ENCODE measurements at regions not wholly inside any gene's neighbourhood (a gene's known extent, or its start where the extent isn't known, plus 50 kb on each side); places are given as distances from the start of the nearest gene placed in this dataset.

DNA sequence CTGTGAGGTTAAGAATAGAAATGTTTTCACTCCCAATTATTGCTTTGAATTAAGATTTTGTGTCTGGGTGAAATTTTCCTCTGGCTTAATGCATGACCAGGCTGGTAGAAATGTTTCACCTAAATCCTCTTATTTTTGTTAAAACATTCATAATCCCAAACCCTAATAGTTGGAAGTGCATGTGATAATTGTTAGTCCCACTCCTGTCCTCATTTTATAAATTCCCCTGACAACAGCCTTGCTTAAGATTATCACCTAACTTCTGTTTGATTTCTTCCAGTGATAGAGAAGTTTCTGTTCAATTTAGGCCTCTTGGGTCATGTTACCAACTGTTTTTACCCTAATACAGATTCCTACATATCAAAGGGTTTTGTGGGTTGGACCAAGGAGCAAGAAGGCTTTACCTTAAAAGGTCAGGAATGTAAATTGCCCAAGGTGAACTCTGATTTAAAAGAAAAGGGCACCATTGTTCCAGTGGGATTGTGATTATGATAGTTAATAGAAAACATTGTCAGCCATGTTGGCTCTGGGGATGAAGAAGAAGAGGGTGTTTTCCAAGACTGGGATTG lies 158.7 kb upstream of the CENPW start:
- no peak for TF ChIP-seq POLR2AphosphoS5 (IDR thresholded peaks at IDR 0.05; ENCODE audit: borderline replicate concordance, low read depth, low read length)
- TF ChIP-seq EZH2 (IDR thresholded peaks at IDR 0.05) = no peak
